NCI-H1436 treated with DMSO at 0.1 percent for 48 hours (cell line): ENCODE measurements at regions not wholly inside any gene's neighbourhood (a gene's known extent, or its start where the extent isn't known, plus 50 kb on each side); places are given as distances from the start of the nearest gene placed in this dataset.
"Not testable (repeated sequence)": the region's sequence is repeated elsewhere in the genome, so short reads cannot be mapped to it uniquely, and the experiment has no call there.

Source experiments
- DNase-seq: peaks from one replicate; lab custom pipeline; 2025; lab: John Stamatoyannopoulos, UW

DNA sequence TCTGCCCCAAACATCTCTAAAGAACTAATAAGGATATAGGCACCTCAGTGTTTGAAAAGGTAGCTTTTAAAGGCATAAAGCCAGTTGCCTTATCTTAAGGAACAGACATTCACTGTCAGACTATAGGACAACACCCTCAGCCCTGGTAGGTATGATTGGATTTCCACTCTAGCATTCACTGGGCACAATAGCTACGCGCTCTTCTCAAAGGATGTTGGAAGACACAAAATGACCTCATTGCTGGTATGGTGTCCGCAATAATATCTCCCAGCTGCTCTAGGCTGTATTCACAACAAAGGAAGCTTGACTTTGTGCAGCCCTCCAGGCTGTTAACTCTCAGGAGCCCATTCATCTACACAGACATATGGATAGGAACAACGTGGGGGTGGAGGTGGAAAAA is 119.4 kb upstream of the CXADR start:
- no peak for DNase-seq

DNA sequence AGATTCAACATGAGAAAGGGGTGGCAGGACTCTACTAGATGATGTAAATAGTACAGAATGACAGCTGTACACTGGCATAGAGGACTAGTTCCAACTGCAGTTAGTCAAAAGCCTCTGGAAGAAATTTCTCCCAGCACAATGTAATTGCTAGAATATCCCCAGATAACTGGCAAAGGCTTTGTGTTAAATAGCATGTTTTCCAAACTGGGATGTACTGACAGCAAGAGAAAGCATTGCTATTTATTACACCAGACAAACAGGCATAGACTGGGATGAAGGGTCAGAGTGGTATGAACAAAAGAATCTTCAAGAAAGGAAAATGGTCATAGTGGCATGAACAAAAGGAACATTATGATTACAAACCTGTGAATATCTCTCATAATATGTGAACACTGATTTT is 115.9 kb upstream of the CXADR start:
- DNase-seq, result no peak

DNA sequence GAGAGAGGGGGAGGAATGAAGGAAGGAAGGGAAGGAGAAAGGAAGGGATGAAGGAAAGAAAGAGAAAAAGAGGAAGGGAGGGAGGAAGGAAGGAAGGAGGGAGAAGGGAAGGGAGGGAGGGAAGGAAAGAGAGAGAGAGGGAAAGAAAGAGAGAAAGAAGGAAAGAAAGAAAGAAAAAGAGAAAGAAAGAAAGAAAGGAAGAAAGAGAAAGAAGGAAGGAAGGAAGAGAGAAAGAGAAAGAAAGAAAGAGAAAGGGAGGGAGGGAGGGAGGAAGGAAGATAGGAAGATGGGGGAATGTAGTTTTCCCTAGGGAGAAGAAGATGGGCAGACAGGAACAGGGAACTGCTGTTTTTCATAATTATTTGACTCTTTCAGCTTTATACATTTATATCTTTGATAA is 115.1 kb upstream of the CXADR start:
- DNase-seq, result no peak

DNA sequence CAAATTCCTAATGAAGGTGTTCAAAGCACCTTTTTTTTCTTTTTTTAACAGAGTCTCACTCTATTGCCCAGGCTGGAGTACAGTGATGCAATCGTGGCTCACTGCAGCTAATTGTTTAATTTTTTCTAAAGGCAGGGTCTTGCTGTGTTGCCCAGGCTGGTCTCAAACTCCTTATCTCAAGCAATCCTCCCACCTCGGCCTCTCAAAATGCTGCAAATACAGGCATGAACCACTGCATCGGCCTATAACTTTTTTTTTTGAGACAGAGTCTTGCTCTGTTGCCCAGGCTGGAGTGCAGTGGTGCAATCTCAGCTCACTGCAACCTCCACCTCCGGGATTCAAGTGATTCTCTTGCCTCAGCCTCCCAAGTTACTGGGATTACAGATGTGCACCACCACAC is 113.9 kb upstream of the CXADR start:
- DNase-seq, result not testable (repeated sequence)

DNA sequence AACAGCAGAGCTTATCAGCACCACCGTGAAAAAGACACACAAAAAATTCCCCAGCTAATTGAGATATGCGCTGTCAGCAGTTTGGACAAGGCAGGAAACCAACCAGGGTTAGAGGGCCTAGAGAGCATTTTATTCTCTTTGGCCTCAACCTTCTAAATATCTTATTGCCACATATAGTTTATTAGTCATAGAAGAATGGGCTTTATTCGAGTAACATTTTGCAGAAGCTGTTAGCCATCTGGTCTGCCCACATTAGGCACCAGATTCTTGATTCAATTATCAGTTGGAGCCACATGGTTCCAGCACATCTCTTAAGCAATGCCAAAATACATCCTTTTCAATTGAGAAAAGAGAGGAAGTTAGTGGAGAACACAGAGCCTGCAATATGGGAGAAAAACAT is 109.9 kb upstream of the CXADR start:
- DNase-seq, result no peak

DNA sequence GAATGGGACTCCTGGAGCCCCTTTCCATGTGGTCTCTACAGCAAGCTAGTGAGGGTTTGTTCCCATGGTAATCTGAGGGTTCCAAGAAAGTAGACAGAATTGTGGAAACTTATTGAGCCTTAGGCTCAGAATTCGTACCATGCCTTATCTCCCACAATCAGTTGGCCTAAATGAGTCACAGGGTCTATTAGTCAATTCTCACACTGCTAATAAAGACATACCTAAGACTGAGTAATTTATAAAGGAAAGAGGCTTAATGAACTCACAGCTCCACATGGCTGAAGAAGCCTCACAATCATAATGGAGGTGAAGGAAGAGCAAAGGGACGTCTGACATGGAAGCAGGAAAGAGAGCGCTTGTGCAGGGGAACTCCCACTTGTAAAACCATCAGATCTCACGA is 106.6 kb upstream of the CXADR start:
- DNase-seq, result no peak

DNA sequence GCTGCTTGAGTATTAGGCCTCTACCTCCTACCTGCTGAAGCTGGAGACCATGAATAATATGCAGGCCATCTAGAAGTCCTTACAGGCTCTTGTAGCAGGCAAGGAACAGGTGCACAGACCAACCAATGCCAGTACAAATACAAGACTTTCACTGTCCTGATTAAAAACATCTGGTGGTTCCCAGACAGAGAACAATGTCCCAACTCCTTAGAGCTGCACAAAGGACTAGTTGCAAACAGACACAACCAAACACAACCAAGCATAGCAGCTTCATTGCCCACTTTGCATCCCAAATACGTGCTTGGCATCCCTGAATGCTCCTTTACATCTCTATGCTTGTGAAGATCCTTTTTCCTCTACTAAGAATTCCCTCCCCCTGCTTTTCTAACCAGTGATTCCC is 98.1 kb upstream of the CXADR start:
- DNase-seq, result no peak

DNA sequence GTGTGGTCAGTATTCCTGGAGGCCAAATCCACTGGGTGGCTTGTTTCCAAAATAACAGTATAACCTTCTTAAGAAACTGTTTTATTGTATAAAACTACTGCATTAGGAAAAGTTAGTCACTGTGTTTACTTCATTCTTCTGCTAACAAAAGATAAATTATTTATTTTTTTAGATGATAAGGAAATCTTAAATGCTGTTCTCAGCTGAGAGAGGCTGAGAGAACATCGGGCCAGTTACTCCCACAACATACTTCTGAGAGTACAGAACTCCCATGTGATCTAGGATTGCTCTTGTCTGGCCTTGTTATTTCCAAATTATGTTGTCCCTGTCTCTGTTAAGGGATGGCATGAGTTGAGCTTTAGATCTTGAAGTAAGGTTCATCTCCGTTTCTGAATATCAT is 96.7 kb upstream of the CXADR start:
- DNase-seq, result no peak

DNA sequence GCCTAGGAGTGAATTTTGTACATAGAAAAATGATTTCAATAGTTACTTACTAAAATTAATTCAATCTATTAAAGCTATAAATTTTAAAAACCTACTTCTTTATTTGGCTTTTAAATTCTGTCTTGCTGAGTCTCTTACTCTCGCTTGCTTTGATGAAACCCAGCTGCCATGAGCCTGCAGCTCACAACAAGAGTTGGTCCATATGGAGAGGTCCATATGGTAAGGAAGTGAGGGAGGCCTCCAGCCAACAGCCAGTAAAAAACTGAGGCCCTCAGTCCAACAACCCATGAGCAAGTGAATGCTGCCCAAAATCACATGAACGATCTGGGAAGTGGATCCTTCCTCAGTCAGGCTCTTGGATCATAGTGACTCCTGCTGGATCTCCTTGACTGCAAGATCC is 89.9 kb upstream of the CXADR start:
- DNase-seq, result no peak

DNA sequence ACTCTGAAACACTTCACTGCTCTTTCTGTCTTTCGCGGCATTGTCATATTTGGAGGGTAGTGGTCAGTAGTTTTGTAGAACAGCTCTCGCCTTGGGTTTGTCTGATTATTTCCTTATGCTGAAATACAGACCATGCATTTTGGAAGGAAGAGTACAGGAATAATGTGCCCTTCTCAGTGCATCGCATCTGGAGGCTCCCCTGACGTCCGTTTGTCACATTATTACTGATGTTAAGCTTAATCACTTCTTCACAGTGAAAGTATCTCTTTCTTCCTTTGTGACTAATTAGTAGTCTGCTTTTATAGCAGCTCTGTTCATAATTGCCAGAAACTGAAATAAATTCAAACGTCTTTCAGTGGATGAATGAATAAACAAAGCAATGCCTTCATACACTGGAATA is 85.7 kb upstream of the CXADR start:
- no peak for DNase-seq

DNA sequence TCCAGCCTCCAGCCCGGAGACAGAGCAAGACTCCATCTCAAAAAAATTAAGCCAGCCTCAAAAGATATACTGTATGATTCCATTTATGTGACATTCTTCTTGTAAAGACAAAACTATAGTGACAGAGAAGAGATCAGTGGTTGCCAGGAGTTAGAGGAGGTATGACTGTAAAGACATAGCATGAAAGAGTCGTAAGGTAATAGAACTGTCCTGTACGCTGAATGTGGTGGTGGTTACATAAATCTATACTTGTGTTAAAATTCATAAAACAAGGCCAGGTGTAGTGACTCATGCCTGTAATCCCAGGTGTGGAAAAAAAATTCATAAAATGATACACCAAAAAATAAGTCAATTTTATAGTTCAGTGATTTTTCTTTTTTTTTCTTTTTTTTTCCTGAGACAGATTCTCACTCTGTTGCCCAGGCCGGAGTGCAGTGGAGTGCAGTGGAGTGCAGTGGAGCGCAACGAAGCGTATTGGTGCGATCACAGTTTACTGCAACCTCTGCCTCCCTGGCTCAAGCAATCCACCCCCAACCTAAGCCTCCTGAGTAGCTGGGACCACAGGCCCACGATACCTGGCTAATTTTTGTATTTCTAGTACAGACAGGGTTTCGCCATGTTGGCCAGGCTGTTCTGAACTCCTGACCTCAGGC is 84.9 kb upstream of the CXADR start:
- DNase-seq, result no peak

DNA sequence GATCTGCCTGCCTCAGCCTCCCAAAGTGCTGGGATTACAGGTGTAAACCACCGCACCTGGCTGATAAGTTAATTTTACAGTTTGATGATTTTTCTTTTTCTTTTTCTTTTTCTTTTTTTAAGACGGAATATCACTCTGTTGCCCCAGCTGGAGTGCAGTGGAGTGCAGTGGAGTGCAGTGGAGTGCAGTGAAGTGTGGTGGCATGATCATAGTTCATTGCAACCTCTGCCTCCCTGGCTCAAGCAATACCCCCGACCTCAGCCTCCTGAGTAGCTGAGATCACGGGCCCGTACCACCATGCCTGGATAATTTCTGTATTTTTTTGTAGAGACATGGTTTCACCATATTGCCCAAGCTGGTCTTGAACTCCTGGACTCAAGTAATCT is 84.4 kb upstream of the CXADR start:
- no peak for DNase-seq

DNA sequence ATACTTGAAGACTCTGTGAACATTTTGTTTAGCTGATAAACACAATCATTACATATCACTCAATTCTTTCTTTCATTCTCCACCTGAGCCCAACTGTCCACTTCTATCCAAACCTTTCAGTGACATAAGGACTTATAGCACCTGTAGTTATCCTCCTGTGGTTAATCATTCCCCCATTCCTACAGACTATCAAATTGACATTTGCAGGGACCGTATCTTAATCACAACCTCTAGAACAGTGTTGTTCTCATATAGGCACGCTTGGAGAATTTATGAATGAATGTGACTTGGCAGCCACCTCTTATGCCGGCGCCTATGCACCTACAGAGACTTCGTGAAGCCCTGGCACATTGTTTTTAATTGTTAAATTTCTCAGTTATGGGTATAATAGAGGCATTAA is 83.9 kb upstream of the CXADR start:
- no peak for DNase-seq

DNA sequence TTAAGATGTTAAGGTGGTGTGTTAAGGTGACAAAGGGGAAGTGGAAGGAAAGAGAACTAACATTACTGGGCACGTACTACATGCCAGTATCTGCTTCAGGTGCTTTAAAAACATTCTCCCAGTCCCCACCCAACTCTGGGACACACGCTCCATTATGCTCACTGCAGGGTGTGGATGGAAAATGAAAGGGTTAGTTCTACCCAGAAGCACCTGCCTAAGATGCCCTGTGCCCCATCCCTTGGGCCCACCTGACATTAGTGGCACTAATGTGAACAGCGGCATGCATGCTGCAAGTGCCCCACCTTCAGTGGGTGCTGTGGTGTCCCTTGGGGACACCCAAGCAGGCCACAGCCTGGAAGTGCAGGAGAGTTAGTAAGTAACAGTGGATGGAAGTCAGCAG is 82.9 kb upstream of the CXADR start:
- no peak for DNase-seq

DNA sequence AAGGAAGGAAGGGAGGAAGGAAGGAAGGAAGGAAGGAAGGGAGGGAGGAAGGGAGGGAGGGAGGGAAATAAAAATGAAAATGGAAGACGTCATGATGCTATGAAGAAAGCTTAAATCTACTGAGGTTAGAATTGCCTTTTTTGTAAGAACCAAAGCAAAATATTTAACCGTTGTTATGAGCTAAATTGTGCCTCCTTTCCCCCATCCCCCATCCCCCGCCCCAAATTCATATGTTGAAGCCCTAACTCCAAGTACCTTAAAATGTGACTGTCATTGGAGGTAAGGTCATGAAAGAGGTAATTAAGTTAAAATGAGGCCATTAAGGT is 80.1 kb upstream of the CXADR start:
- no peak for DNase-seq

DNA sequence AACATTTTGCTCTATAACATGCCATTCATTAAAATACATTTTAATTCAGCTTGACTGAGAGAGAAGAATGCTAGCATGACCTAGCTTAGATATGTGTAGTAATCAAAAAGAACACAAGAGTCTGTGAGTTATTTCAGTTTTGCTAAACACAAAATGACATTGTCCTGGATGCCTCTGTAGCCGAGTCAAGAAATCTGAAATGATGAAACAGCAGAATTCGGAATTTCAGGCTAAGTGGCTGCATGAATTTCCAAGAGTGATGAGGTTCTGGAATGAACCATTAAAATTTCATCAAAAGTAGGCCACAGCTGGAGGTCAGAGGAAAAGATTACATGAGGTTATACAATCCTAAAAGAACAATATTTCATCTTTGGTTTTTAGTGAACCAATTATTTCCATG is 79.1 kb upstream of the CXADR start:
- DNase-seq, result no peak

DNA sequence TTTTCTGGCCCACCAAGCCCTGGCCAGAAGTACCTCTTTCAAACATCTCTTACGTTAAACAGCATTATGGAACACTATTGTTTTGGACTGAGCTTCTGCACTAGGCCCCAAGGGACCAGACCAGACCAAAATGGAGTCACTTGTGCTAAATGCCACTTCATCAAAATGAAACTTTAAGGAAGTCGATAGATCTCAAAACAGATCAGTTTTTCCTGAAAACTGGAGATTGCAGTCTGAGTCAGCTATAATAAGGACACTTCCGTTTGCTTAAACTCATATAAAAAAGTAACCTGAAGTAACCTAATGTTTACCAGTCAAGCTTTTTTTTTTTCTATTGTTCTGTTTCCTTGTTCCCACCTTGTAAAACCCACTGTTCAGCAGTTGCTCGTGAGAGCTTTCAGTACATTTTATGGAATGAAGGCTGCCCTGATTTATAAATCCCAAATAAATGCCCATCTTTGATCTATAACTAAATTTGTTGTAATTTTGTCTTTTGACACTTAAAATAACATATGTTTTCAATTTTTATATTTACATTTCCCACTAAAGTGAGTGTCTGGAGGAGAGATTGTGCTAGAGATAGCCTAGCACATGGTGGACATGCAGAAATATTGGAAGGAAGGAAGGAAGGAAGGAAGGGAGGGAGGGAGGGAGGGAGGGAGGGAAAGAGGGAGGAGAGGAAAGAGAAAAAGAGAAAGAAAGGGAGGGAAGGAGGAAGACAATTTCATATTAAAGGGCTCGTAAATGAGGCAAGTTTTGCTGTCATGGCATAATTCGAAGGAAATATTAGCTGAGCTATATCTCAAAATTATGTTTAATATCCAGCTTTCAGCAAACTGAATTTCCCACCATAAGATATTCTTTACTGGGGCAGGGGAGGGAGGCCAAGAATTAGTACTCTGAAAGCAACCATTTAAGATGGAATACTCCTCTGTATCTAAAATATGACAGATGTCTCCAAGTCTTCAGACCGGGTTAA is 77.0 kb upstream of the CXADR start:
- no peak for DNase-seq

DNA sequence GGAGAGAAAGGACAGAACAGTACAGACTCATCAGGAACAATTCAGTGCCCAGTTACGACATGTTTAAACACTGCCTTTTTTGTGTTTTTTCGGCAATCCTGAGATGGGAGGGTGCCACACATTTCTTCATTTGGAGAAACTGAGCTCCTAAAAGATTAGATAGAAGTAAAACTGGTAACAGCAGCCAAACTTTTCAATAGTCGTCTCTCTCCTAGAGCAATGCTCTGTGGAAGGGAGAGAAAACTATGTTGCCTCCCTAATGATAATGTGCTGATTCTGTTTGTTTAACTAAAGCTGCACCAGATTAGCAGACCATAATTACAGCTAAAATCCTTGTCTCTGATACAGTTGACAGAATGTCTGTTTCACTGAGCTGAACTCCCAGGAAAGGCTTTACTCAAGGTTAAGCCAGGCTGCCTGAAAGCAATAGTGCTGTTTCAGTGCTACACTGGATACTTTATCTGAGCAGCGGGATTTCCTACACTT is 76.2 kb upstream of the CXADR start:
- no peak for DNase-seq

DNA sequence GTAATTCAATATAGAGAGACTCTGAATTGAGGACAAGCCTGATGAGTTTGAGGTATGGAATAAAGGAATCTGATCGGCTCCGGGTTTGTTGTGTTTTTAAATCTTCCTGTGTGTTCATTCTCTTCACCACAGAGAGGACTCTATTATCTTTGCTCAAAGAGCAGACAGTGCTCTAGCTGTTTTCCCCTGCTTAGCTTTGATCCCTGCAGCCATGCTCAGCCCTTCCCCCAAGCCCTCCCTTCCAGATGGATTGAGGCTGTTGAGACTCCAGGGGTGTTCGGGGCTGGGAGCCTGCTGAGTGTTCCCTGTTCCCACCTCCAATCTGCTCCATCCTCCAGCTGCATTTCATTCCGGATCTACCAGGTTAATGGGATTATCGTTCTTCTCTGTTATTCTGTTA is 74.2 kb upstream of the CXADR start:
- no peak for DNase-seq

DNA sequence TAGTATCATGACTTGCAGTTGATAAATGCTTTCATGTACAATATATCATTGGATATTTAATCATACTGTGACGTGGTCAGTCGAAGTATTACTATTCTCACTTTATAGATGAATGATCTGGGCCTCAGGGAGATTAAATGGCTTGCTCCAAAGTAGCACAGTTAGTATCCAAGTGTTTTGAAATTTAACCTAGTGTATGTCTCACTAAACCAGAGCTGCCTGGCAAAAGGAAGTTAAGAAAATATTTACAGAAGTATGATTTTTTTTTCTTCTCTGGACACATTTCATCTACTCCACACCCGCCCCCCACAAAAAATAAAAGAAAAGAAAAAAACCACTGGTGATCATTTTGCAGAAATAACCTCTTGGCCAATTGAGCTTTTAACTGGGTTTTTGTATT is 71.9 kb upstream of the CXADR start:
- no peak for DNase-seq

DNA sequence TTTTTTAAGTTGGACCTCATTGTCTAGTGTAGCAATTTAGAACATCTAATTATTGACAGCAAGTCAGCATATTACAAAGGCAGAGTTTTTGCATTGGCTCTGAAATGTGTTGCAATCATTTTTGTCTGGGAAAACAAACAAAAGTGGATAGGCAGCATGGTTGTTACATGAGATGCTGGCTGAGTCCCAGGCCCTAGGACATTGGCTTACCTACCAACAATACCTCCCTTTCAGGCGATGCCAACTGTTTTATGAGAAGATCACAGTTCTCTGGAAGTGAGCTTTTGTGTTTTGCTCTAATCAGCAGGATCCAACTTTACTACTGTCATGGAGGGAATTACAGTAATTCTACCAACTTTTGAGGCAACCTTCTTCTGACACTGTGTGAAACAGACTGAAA is 71.5 kb upstream of the CXADR start:
- DNase-seq, result no peak

DNA sequence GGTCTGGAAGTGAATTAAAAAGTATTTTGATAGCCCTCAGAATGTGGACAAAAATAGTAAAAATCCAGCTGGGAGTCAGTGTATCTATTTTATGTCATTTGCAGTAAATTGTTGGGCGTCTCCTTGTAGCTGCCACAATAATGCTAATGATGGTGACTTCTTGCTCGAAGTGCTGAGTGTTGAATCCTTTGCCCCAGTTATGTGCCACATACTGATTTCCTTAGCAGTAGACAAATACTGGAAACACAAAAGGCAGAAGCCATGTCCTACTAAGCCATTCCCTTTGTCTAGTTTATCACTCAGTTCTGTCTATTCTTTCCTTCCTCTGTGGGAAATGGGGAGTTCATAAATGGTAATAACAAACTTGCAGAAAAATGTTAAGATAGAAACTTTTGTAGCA is 70.7 kb upstream of the CXADR start:
- no peak for DNase-seq

DNA sequence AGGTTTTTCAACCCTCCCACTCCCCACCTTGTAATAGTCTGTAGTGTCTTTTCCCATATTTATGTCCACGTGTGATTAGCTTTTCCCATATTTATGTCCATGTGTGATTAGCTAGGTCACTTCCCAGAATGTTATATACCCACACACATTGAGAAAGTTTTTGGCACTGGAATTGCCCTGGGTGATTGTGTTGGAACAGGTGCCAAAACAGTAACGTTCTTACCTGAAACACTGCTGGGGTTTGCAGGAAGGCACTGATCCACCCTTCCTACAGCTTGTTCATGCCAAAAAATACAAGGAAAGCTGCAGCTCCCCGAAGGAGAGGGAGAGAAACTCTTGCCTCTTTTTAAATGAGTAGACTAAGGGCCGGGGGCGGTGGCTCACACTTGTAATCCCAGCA is 68.0 kb upstream of the CXADR start:
- no peak for DNase-seq

DNA sequence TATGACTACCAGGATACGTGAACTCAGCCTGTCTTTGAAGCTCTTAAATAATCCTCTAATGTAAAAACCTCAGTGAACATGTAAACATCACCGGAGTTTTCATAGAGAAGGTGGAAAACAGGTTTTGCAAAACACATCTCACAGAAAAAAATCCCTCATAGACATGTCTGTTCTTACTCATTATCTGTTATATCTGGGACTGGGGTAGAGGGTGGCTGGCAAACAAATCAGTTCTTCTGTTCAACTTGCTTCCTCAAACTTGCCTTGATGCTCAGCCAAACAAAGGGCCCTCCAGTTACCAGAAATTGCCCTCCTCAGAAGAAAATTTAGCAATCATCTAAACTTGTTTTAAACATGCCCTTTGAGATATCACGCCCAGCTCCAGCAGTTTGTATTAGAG is 66.1 kb upstream of the CXADR start:
- no peak for DNase-seq
